ENCODE measurements at regions not wholly inside any gene's neighbourhood (a gene's known extent, or its start where the extent isn't known, plus 50 kb on each side); places are given as distances from the start of the nearest gene placed in this dataset.
A peak's percentile ranks its signal among the peaks of the same experiment; 100 is the strongest.

DNA sequence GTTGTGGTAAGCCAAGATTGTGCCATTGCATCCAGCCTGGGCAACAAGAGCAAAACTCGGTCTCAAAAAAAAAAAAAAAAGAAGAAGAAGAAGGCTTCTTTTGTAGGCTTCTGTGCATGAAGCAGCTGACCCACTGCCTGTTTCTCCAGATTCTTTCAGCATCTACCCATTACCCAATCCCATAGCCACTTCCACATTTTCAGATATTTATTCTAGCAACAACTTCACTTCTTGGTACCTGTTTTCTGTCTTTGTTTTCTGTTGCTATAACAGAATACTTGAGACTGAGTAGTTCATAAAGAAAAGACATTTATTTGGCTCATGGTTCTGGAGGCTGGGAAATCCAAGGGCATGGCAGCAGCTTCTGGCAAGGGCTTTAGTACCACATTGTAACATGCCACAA lies 95.3 kb upstream of the SGK1 start:
- TF ChIP-seq, protein P1, sequence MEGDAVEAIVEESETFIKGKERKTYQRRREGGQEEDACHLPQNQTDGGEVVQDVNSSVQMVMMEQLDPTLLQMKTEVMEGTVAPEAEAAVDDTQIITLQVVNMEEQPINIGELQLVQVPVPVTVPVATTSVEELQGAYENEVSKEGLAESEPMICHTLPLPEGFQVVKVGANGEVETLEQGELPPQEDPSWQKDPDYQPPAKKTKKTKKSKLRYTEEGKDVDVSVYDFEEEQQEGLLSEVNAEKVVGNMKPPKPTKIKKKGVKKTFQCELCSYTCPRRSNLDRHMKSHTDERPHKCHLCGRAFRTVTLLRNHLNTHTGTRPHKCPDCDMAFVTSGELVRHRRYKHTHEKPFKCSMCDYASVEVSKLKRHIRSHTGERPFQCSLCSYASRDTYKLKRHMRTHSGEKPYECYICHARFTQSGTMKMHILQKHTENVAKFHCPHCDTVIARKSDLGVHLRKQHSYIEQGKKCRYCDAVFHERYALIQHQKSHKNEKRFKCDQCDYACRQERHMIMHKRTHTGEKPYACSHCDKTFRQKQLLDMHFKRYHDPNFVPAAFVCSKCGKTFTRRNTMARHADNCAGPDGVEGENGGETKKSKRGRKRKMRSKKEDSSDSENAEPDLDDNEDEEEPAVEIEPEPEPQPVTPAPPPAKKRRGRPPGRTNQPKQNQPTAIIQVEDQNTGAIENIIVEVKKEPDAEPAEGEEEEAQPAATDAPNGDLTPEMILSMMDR (IDR thresholded peaks at IDR 0.05 in 8 of 11, conservative IDR thresholded peaks at IDR 0.05 in 3 of 11): no peak
- TF ChIP-seq POLR2A (IDR thresholded peaks at IDR 0.05) (no peak), POLR2AphosphoS5 (IDR thresholded peaks at IDR 0.05) (peak in 1 of 3 donors; percentile 22)

Data from spleen (tissue), 7 donors.